Panc1 (cell line): ENCODE measurements at regions not wholly inside any gene's neighbourhood (a gene's known extent, or its start where the extent isn't known, plus 50 kb on each side); places are given as distances from the start of the nearest gene placed in this dataset.

Experiments
- ATAC-seq: fragments of 200-7000 bp; cut with Tn5 transposase; 2 replicates; pipeline ENCODE4 v1.9.1; 2020; ENCODE audit warnings: mild to moderate bottlenecking, moderate library complexity
- BruUV-seq: library from RNA; stranded (reverse); fragments of 400-500 nt; replicated peaks from 2 replicates; lab custom pipeline; 2021; lab: Mats Ljungman, UMichigan
- CTCF ChIA-PET: fragments of 300-600 bp; sonication (Branson Sonifier 250); formaldehyde crosslinking; loops from one replicate; lab custom pipeline; 2022; ENCODE audit warnings: antibody characterized with exemption; lab: Charles Lee
- POLR2A ChIA-PET: fragments of 300-600 bp; sonication (Branson Sonifier 250); formaldehyde crosslinking; loops from one replicate; lab custom pipeline; 2022; ENCODE audit warnings: antibody characterized with exemption; lab: Charles Lee
- DNase-seq: peaks from one replicate; pipeline ENCODE4 v3.0.0-alpha.2; 2010; ENCODE audit warnings: low read depth, low spot score
- H3K27ac ChIP-seq: 2 replicates; pipeline ENCODE4 v1.5.1; 2011; ENCODE audit warnings: mild to moderate bottlenecking, low read length, inconsistent platforms
- H3K27me3 ChIP-seq: fragments of 200-500 bp; sonication (Bioruptor generic); 2 replicates; pipeline ENCODE4 v1.6.0; 2014; ENCODE audit warnings: low read length, inconsistent platforms; ENCODE audit not compliant: control insufficient read depth, insufficient read depth
- H3K36me3 ChIP-seq: fragments of 200-500 bp; sonication (Bioruptor generic); 2 replicates; pipeline ENCODE4 v1.5.1; 2014; ENCODE audit warnings: inconsistent platforms, mild to moderate bottlenecking, low read length, moderate library complexity; ENCODE audit not compliant: control insufficient read depth, insufficient read depth
- H3K4me1 ChIP-seq: 2 replicates; pipeline ENCODE4 v1.5.1; 2011; ENCODE audit warnings: inconsistent platforms, mild to moderate bottlenecking, low read length, moderate library complexity; ENCODE audit not compliant: control insufficient read depth, insufficient read depth
- H3K4me3 ChIP-seq, 2 experiments: 2 replicates each; pipeline ENCODE4 v1.5.1; 2011 to 2012; ENCODE audit warnings: low read depth in 2 of 2, low read length in 2 of 2, mild to moderate bottlenecking in 2 of 2, inconsistent platforms in 1 of 2, moderate library complexity in 1 of 2
- H3K9me3 ChIP-seq: fragments of 200-500 bp; sonication (Bioruptor generic); 2 replicates; pipeline ENCODE4 v1.5.1; 2014; ENCODE audit warnings: low read depth, mild to moderate bottlenecking, inconsistent platforms, low read length, moderate library complexity; ENCODE audit not compliant: control insufficient read depth, insufficient read depth
- CTCF ChIP-seq: fragments of 450-650 bp; IDR thresholded peaks from 2 replicates; pipeline ENCODE4 v1.5.1; 2017; ENCODE audit warnings: mild to moderate bottlenecking
- POLR2AphosphoS5 ChIP-seq: IDR thresholded peaks from 2 replicates; pipeline ENCODE4 v1.6.1; 2012; ENCODE audit warnings: mild to moderate bottlenecking, low read depth, low read length, moderate library complexity
- REST ChIP-seq, 2 experiments: IDR thresholded peaks; 2 replicates each; pipeline ENCODE4 v1.6.1; 2011 to 2012; ENCODE audit warnings: low read depth in 2 of 2, control low read depth in 1 of 2, low read length in 1 of 2, mild to moderate bottlenecking in 1 of 2, moderate library complexity in 1 of 2; ENCODE audit not compliant: insufficient read depth in 1 of 2
- SIN3A ChIP-seq: IDR thresholded peaks from 2 replicates; pipeline ENCODE4 v1.6.1; 2012; ENCODE audit warnings: low read depth, mild to moderate bottlenecking, low read length, moderate library complexity, borderline replicate concordance; ENCODE audit not compliant: insufficient read depth
- TCF7L2 ChIP-seq: IDR thresholded peaks from 2 replicates; pipeline ENCODE4 v1.6.1; 2011; ENCODE audit warnings: mild to moderate bottlenecking, low read depth, low read length, inconsistent platforms
- in situ Hi-C: cut with HindIII; loops from 2 replicates; pipeline ENCODE4 v1.10.0; 2016; ENCODE audit warnings: low sequenced_read_pairs, low pct_unique_long_range_greater_than_20kb
- intact Hi-C: fragments of 100-400 bp; cut with micrococcal nuclease; formaldehyde crosslinking; loops from one replicate; pipeline ENCODE4 v1.10.0; 2022; ENCODE audit not compliant: unreplicated experiment

- Histone ChIP-seq H3K4me1 (no peaks in the 10 kb centered on the region), H3K36me3 (no peaks in the 10 kb centered on the region), H3K4me3 (no peak overlapping the region), H3K27ac (no peak overlapping the region), H3K27me3 (no peaks in the 10 kb centered on the region), H3K9me3 (no peaks in the 10 kb centered on the region)
- intact Hi-C loops (no loop called here), in situ Hi-C loops (no loop called here)
- no peak for DNase-seq
- TF ChIP-seq CTCF = no peak
- no peak for TF ChIP-seq REST (IDR thresholded peaks at IDR 0.05; ENCODE audit: insufficient read depth in 1 of 2, low read depth in 2 of 2, low read length in 1 of 2)
- BruUV-seq = no TSS peak
- ATAC-seq = no peak
- POLR2A ChIA-PET = no interaction called here
- CTCF ChIA-PET = no interaction called here
Measured at GRCh38 chr20:57851025-57851682, 141.3 kb upstream of the PMEPA1 start.

GRCh38 chr20:57849521-57850215 lies 139.9 kb upstream of the PMEPA1 start:
- DNase-seq (no peak), ATAC-seq (no peak)
- in situ Hi-C loops = no loop called here
- POLR2A ChIA-PET = no interaction called here
- Histone ChIP-seq H3K9me3 (no peaks in the 10 kb centered on the region), H3K4me1 (no peaks in the 10 kb centered on the region), H3K27ac (no peak overlapping the region), H3K27me3 (no peaks in the 10 kb centered on the region), H3K36me3 (no peaks in the 10 kb centered on the region), H3K4me3 (no peak overlapping the region)
- CTCF ChIA-PET = no interaction called here
- no TSS peak for BruUV-seq
- intact Hi-C loops = no loop called here
- TF ChIP-seq SIN3A = no peak
- TF ChIP-seq REST (IDR thresholded peaks at IDR 0.05; ENCODE audit: insufficient read depth in 1 of 2, low read depth in 2 of 2, low read length in 1 of 2) = no peak
- no peak for TF ChIP-seq CTCF
- TF ChIP-seq TCF7L2 = no peak
- TF ChIP-seq POLR2AphosphoS5 = no peak
